ENCODE measurements at regions not wholly inside any gene's neighbourhood (a gene's known extent, or its start where the extent isn't known, plus 50 kb on each side); places are given as distances from the start of the nearest gene placed in this dataset.

DNA sequence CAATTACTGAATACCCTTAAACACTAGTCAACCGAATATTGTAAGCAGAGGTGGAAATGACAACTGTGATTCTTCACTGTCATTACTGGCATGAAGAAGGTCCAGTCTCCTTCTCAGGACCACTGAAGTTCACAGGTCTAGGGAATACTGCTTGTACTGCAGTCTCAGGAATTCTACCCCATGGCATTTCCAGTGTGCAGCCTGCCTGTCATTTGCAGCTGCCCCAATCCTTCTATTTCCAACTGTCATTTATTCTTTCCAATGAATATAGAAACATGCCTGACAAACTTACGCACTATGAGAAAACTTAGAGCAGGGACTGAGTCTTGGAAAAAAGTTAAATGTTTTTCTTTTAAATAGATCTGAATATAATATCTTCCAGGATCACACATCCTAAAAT lies 308.0 kb upstream of the THBS1 start:
- TF ChIP-seq SMC3 (IDR thresholded peaks at IDR 0.05), result no peak
- TF ChIP-seq USF2 (IDR thresholded peaks at IDR 0.05), result no peak
- TF ChIP-seq EP300 (IDR thresholded peaks at IDR 0.05), result no peak
- no peak for TF ChIP-seq CHD2 (IDR thresholded peaks at IDR 0.05; ENCODE audit: low read length, partially characterized antibody)
- no peak for TF ChIP-seq CEBPB (IDR thresholded peaks at IDR 0.05)
- no peak for TF ChIP-seq KDM1A (IDR thresholded peaks at IDR 0.05; ENCODE audit: low read depth)
- no peak for TF ChIP-seq CBX8 (IDR thresholded peaks at IDR 0.05)

Measured in A549 (cell line).